ENCODE measurements at regions not wholly inside any gene's neighbourhood (a gene's known extent, or its start where the extent isn't known, plus 50 kb on each side); places are given as distances from the start of the nearest gene placed in this dataset.

DNA sequence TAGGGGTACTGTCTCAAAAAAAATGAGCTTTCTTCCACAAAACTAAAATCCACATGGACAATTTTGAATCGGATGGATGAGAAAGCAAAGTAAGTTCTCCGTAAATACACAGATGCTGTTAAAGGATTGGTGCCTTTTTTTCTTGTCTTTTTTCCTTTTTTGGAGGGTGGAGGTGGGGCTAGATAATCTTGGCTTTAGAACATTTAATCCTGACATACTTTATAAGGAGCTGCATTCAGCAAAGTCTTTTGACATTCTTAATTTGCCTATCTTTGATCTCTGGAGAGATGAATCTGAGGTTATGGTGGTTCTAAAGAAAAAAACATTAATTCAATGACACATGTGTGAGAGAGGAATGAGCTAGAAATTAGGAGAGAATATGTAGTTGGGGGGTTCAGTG lies 312.3 kb upstream of the KCNJ16 start:
- TF ChIP-seq, protein P1, sequence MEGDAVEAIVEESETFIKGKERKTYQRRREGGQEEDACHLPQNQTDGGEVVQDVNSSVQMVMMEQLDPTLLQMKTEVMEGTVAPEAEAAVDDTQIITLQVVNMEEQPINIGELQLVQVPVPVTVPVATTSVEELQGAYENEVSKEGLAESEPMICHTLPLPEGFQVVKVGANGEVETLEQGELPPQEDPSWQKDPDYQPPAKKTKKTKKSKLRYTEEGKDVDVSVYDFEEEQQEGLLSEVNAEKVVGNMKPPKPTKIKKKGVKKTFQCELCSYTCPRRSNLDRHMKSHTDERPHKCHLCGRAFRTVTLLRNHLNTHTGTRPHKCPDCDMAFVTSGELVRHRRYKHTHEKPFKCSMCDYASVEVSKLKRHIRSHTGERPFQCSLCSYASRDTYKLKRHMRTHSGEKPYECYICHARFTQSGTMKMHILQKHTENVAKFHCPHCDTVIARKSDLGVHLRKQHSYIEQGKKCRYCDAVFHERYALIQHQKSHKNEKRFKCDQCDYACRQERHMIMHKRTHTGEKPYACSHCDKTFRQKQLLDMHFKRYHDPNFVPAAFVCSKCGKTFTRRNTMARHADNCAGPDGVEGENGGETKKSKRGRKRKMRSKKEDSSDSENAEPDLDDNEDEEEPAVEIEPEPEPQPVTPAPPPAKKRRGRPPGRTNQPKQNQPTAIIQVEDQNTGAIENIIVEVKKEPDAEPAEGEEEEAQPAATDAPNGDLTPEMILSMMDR (IDR thresholded peaks at IDR 0.05; ENCODE audit: insufficient read depth, low read depth, low read length): no peak
- TF ChIP-seq EZH2 (IDR thresholded peaks at IDR 0.05; ENCODE audit: insufficient read depth, low read length): no peak

Measured in astrocyte (in vitro differentiated cells and primary cell).